Stimulated activated naive B cell treated with anti-CD40 and anti-IgM and Interleukin-4, amounts not matched to agents 10 μg/mL and 1 μg/mL and 100 μg/mL, for 72 hours (primary cell): ENCODE measurements at regions not wholly inside any gene's neighbourhood (a gene's known extent, or its start where the extent isn't known, plus 50 kb on each side); places are given as distances from the start of the nearest gene placed in this dataset.
"Not testable (repeated sequence)": the region's sequence is repeated elsewhere in the genome, so short reads cannot be mapped to it uniquely, and the experiment has no call there.

Experiments
- ATAC-seq, 2 donors: fragments of 150-1000 bp; cut with Tn5 transposase; replicated peaks; 2 replicates each; pipeline ENCODE4 v1.10.0; 2021; ENCODE audit warnings: moderate library complexity in 1 of 2
- DNase-seq: peaks from one replicate; pipeline ENCODE4 v3.0.0; 2021
- H3K27ac Mint-ChIP-seq: one replicate; pipeline ENCODE4 v1.8.0; 2022; ENCODE audit warnings: mild to moderate bottlenecking, mixed read lengths
- H3K27me3 Mint-ChIP-seq, 2 donors: one replicate each; pipeline ENCODE4 v1.8.0; 2022; ENCODE audit warnings: mixed read lengths in 2 of 2
- H3K36me3 Mint-ChIP-seq, 2 donors: one replicate each; pipeline ENCODE4 v1.8.0; 2022; ENCODE audit warnings: mixed read lengths in 2 of 2, mild to moderate bottlenecking in 1 of 2
- H3K4me1 Mint-ChIP-seq, 2 donors: one replicate each; pipeline ENCODE4 v1.8.0; 2022; ENCODE audit warnings: mixed read lengths in 2 of 2, mild to moderate bottlenecking in 1 of 2
- H3K4me3 Mint-ChIP-seq, 2 donors: one replicate each; pipeline ENCODE4 v1.8.0; 2022; ENCODE audit warnings: mild to moderate bottlenecking in 2 of 2, mixed read lengths in 2 of 2, moderate library complexity in 1 of 2
- H3K9me3 Mint-ChIP-seq, 2 donors: one replicate each; pipeline ENCODE4 v1.8.0; 2022; ENCODE audit warnings: mixed read lengths in 2 of 2, mild to moderate bottlenecking in 1 of 2

DNA sequence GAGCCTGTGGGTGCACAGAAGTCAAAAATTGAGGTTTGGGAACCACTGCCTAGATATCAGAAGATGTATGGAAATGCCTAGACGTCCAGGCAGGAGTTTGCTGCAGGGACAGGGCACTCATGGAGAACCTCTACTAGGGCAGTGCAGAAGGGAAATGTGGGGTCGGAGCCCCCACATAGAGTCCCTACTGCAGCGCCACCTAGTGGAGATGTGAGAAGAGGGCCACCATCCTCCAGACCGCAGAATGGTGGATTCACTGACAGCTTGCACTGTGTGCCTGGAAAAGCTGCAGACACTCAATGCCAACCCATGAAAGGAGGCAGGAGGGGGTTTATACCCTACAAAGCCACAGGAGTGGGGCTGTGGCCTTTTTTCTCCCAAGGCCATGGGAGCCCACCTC lies 159.0 kb upstream of the ROPN1B start:
- H3K27me3 Mint-ChIP-seq, H3K4me3 Mint-ChIP-seq, ATAC-seq, H3K4me1 Mint-ChIP-seq, H3K27ac Mint-ChIP-seq, H3K36me3 Mint-ChIP-seq, DNase-seq: not testable (repeated sequence)
- peaks cover 34 to 43% of the 10 kb centered on the region in 2 donors for H3K9me3 Mint-ChIP-seq

GRCh38 chr3:125822175-125822574 lies 146.8 kb upstream of the ROPN1B start:
- not testable (repeated sequence) for H3K27me3 Mint-ChIP-seq, H3K4me1 Mint-ChIP-seq, DNase-seq, ATAC-seq, H3K9me3 Mint-ChIP-seq, H3K4me3 Mint-ChIP-seq, H3K27ac Mint-ChIP-seq, H3K36me3 Mint-ChIP-seq

GRCh38 chr3:125831005-125831750 lies 137.8 kb upstream of the ROPN1B start:
- ATAC-seq, DNase-seq, H3K27me3 Mint-ChIP-seq, H3K27ac Mint-ChIP-seq, H3K4me3 Mint-ChIP-seq, H3K4me1 Mint-ChIP-seq: not testable (repeated sequence)
- H3K36me3 Mint-ChIP-seq, result peaks cover 5 to 11% of the 10 kb centered on the region in 2 donors
- H3K9me3 Mint-ChIP-seq, result peaks cover 18 to 22% of the 10 kb centered on the region in 2 donors

GRCh38 chr3:125835562-125835961 lies 133.4 kb upstream of the ROPN1B start:
- not testable (repeated sequence) for H3K27ac Mint-ChIP-seq, H3K4me3 Mint-ChIP-seq, H3K9me3 Mint-ChIP-seq, ATAC-seq, DNase-seq, H3K4me1 Mint-ChIP-seq, H3K36me3 Mint-ChIP-seq, H3K27me3 Mint-ChIP-seq

DNA sequence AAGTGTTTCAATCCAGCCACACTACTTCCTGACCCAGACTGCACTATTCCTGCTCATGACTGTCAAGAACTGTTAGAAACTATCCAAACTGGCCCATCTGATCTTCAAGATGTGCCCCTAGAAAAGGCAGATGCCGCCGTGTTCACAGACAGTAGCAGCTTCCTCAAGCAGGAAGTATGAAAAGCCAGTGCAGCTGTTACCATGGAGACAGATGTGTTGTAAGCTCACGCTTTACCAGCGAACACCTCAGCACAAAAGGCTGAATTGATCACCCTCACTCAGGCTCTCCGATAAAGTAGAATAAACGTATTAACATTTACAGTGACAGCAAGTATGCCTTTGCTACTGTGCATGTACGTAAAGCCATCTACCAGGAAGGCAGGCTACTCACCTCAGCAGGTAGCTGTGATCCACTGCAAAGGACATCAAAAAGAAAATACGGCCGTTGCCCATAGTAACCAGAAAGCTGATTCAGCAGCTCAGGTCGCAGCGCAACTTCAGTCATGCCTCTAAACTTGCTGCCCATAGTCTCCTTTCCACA lies 132.9 kb upstream of the ROPN1B start:
- not testable (repeated sequence) for H3K36me3 Mint-ChIP-seq, H3K4me3 Mint-ChIP-seq, H3K27me3 Mint-ChIP-seq

GRCh38 chr3:125836786-125837185 lies 132.2 kb upstream of the ROPN1B start:
- H3K27me3 Mint-ChIP-seq, H3K4me3 Mint-ChIP-seq, ATAC-seq, H3K4me1 Mint-ChIP-seq, H3K27ac Mint-ChIP-seq, DNase-seq, H3K36me3 Mint-ChIP-seq, H3K9me3 Mint-ChIP-seq: not testable (repeated sequence)

More for the DNA sequence above, 132.9 kb upstream of the ROPN1B start:
- not testable (repeated sequence) for H3K27ac Mint-ChIP-seq, DNase-seq, ATAC-seq, H3K9me3 Mint-ChIP-seq, H3K4me1 Mint-ChIP-seq

DNA sequence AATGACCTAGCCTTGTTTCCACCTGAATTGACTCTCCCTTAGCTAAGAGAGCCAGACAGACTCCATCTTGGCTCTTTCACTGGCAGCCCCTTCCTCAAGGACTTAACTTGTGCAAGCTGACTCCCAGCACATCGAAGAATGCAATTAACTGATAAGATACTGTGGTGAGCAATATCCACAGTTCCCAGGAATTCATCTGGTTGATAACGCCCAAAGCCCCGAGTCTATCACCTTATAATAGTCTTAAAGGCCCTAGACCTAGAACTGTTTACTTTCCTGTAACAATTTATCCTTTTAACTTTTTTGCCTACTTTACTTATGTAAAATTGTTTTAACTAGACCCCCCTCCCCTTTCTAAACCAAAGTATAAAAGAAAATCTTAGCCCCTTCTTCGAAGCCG lies 130.1 kb upstream of the ROPN1B start:
- H3K4me3 Mint-ChIP-seq, DNase-seq, H3K27me3 Mint-ChIP-seq, H3K4me1 Mint-ChIP-seq, H3K9me3 Mint-ChIP-seq, H3K27ac Mint-ChIP-seq, H3K36me3 Mint-ChIP-seq, ATAC-seq: not testable (repeated sequence)

DNA sequence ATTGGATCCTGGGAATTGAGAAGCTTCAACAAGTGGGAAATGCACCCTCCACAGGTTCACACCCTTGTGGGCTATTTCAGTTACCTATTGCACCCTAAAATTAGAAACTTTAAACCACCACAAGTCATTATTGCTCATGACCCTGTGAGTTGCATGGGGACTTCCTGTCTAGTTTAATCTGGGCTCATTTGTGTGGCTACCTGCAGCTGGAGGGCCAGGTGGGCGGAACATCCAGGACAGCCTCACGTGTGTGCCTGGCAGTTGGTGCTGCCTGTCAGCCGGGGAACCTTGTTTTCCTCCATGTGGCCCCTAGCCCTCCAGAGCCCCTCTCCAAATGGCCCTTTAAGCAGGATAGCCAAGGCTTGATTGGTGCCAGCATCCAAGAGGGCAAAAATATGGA lies 128.5 kb upstream of the ROPN1B start:
- H3K9me3 Mint-ChIP-seq, H3K4me3 Mint-ChIP-seq, ATAC-seq, H3K27ac Mint-ChIP-seq, H3K4me1 Mint-ChIP-seq, H3K27me3 Mint-ChIP-seq, DNase-seq, H3K36me3 Mint-ChIP-seq: not testable (repeated sequence)

GRCh38 chr3:125847966-125848365 lies 121.0 kb upstream of the ROPN1B start:
- H3K4me3 Mint-ChIP-seq, result not testable (repeated sequence)
- H3K36me3 Mint-ChIP-seq, result peaks cover 4 to 16% of the 10 kb centered on the region in 2 donors

GRCh38 chr3:125855006-125855405 lies 114.0 kb upstream of the ROPN1B start:
- ATAC-seq, DNase-seq, H3K4me1 Mint-ChIP-seq, H3K36me3 Mint-ChIP-seq, H3K27me3 Mint-ChIP-seq, H3K9me3 Mint-ChIP-seq, H3K27ac Mint-ChIP-seq, H3K4me3 Mint-ChIP-seq: not testable (repeated sequence)

More at GRCh38 chr3:125847966-125848365, 121.0 kb upstream of the ROPN1B start:
- not testable (repeated sequence) for DNase-seq, H3K27ac Mint-ChIP-seq, H3K27me3 Mint-ChIP-seq, ATAC-seq, H3K4me1 Mint-ChIP-seq
- peaks cover 12% of the 10 kb centered on the region in 2 donors for H3K9me3 Mint-ChIP-seq

DNA sequence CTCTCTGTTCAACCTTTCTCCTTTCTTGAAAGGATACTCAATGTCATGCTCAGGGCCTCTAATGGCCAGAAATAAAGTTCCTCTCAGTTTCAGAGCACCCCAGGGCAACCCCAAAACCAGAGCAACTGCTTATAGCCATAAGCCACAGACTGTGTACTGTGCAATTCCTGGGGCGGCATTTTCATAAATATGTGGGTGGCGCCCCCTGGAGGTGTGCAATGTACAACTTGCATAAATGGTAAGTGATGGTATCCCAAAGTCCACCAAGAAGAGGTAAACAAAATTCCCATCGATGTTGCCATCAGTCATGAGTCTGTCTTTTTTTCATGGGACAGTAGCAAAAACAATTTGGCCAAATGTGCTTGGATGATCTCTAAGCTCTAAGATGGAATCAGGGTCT lies 108.4 kb upstream of the ROPN1B start:
- H3K27me3 Mint-ChIP-seq, H3K9me3 Mint-ChIP-seq, H3K27ac Mint-ChIP-seq, DNase-seq, H3K4me1 Mint-ChIP-seq, ATAC-seq, H3K36me3 Mint-ChIP-seq, H3K4me3 Mint-ChIP-seq: not testable (repeated sequence)

- not testable (repeated sequence) for H3K4me1 Mint-ChIP-seq, H3K9me3 Mint-ChIP-seq, H3K36me3 Mint-ChIP-seq, DNase-seq, H3K27ac Mint-ChIP-seq, H3K4me3 Mint-ChIP-seq, ATAC-seq, H3K27me3 Mint-ChIP-seq
These were observed 106.1 kb upstream of the ROPN1B start for GRCh38 chr3:125862841-125863254.

GRCh38 chr3:125864532-125864931 lies 104.4 kb upstream of the ROPN1B start:
- not testable (repeated sequence) for H3K27me3 Mint-ChIP-seq, DNase-seq, H3K27ac Mint-ChIP-seq, H3K4me3 Mint-ChIP-seq, H3K4me1 Mint-ChIP-seq, ATAC-seq, H3K9me3 Mint-ChIP-seq, H3K36me3 Mint-ChIP-seq

DNA sequence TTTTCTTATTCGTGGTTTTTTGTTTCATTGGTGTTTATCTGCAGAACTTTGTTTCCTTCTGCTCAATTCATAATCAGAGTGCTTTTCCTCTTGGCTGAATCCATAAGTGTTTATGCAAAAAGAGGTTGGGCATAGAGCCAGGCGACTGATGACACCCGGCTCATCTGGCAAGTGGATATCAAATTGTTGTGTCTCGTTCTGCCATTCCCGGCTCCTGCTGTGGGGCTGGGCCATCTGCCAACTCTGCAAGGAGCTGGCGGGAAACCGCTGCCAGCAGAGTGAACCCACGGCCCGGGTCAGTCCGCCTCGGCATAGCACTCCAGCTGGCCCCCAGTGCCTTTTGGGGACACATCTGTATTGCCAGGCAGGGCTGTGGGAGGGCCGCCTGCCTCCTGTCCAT lies 83.0 kb upstream of the ROPN1B start:
- ATAC-seq, H3K4me1 Mint-ChIP-seq, H3K9me3 Mint-ChIP-seq, H3K4me3 Mint-ChIP-seq, H3K27me3 Mint-ChIP-seq, DNase-seq, H3K27ac Mint-ChIP-seq: not testable (repeated sequence)
- peaks cover 4 to 25% of the 10 kb centered on the region in 2 donors for H3K36me3 Mint-ChIP-seq

GRCh38 chr3:125899181-125899580 lies 69.8 kb upstream of the ROPN1B start:
- DNase-seq, H3K27me3 Mint-ChIP-seq, H3K36me3 Mint-ChIP-seq, H3K27ac Mint-ChIP-seq, H3K9me3 Mint-ChIP-seq, ATAC-seq, H3K4me3 Mint-ChIP-seq, H3K4me1 Mint-ChIP-seq: not testable (repeated sequence)
